AG04450 (cell line): ENCODE measurements at regions not wholly inside any gene's neighbourhood (a gene's known extent, or its start where the extent isn't known, plus 50 kb on each side); places are given as distances from the start of the nearest gene placed in this dataset.
"Not testable (repeated sequence)": the region's sequence is repeated elsewhere in the genome, so short reads cannot be mapped to it uniquely, and the experiment has no call there.

ENCODE experiments used
- CTCF ChIA-PET: fragments of 300-600, 350-600 bp; formaldehyde crosslinking; extraction: SDS; loops from one replicate; lab custom pipeline; 2022; ENCODE audit warnings: antibody characterized with exemption, inconsistent platforms; lab: Charles Lee
- POLR2A ChIA-PET: fragments of 350-600 bp; formaldehyde crosslinking; extraction: SDS; loops from one replicate; lab custom pipeline; 2021; ENCODE audit warnings: antibody characterized with exemption, inconsistent platforms; lab: Yijun Ruan, JAX
- DNase-seq: peaks from one replicate; pipeline ENCODE4 v3.0.0-alpha.2; 2011; ENCODE audit warnings: low read depth, low spot score
- H3K27ac ChIP-seq: one replicate; pipeline ENCODE4 v1.5.1; 2012; ENCODE audit warnings: low read depth, low read length, control low read depth
- H3K27me3 ChIP-seq: one replicate; pipeline ENCODE4 v1.6.0; 2012; ENCODE audit warnings: low read length; ENCODE audit not compliant: control insufficient read depth, insufficient read depth
- H3K4me3 ChIP-seq: 2 replicates; pipeline ENCODE4 v1.5.1; 2011; ENCODE audit warnings: mild to moderate bottlenecking, low read depth, low read length, control low read depth
- H3K9me3 ChIP-seq: 2 replicates; pipeline ENCODE4 v1.5.1; 2012; ENCODE audit warnings: low read length; ENCODE audit not compliant: control insufficient read depth, insufficient read depth
- CTCF ChIP-seq: IDR thresholded peaks from 2 replicates; pipeline ENCODE4 v1.5.1; 2011; ENCODE audit warnings: low read depth, low read length, control low read depth, inconsistent platforms

GRCh38 chr5:33136785-33137184 is 304.0 kb upstream of the TARS1 start:
- POLR2A ChIA-PET = no interaction called here
- H3K9me3 ChIP-seq = peaks cover 6% of the 10 kb centered on the region; the same call in 1 of the 2 replicates
- no peaks in the 10 kb centered on the region for H3K27me3 ChIP-seq
- no peak overlapping the region for H3K4me3 ChIP-seq
- TF ChIP-seq CTCF = no peak
- no peak overlapping the region for H3K27ac ChIP-seq
- CTCF ChIA-PET = no interaction called here
- DNase-seq = no peak

GRCh38 chr5:33138145-33138544 is 302.6 kb upstream of the TARS1 start:
- POLR2A ChIA-PET, H3K4me3 ChIP-seq, H3K9me3 ChIP-seq, CTCF ChIA-PET, H3K27me3 ChIP-seq, DNase-seq, H3K27ac ChIP-seq: not testable (repeated sequence)

- no peak overlapping the region for H3K4me3 ChIP-seq
- no peaks in the 10 kb centered on the region for H3K9me3 ChIP-seq
- H3K27me3 ChIP-seq = no peaks in the 10 kb centered on the region
- DNase-seq = no peak
- ChIA-PET POLR2A (no interaction called here), CTCF (no interaction called here)
- no peak overlapping the region for H3K27ac ChIP-seq
- TF ChIP-seq CTCF = no peak
Observed at GRCh38 chr5:33143405-33144123, 297.2 kb upstream of the TARS1 start.

- Histone ChIP-seq H3K9me3 (no peaks in the 10 kb centered on the region), H3K27ac (no peak overlapping the region), H3K27me3 (no peaks in the 10 kb centered on the region), H3K4me3 (no peak overlapping the region)
- no peak for DNase-seq
- ChIA-PET POLR2A (no interaction called here), CTCF (no interaction called here)
- TF ChIP-seq CTCF = no peak
Observed at GRCh38 chr5:33146881-33147280, 293.9 kb upstream of the TARS1 start.

- peak; percentile 65 for DNase-seq
- Histone ChIP-seq H3K9me3 (no peaks in the 10 kb centered on the region), H3K27me3 (no peaks in the 10 kb centered on the region), H3K4me3 (no peak overlapping the region), H3K27ac (no peak overlapping the region)
- POLR2A ChIA-PET = no interaction called here
- TF ChIP-seq CTCF = no peak
- CTCF ChIA-PET = interaction anchor here (0.7 to 0.9 kb wide), 2 partner anchors 53 to 440 kb away, joined by 3 read pairs; no protein-coding TSS in a partner anchor
Observed at GRCh38 chr5:33148076-33148513, 292.7 kb upstream of the TARS1 start.
